Keratinocyte (primary cell): ENCODE measurements at regions not wholly inside any gene's neighbourhood (a gene's known extent, or its start where the extent isn't known, plus 50 kb on each side); places are given as distances from the start of the nearest gene placed in this dataset.

Experiments used
- DNase-seq: peaks from one replicate; pipeline ENCODE4 v3.0.0-alpha.2; 2011; ENCODE audit warnings: low read depth, missing footprints, low spot score
- FAIRE-seq: peaks from 2 replicates; lab custom pipeline; 2011; peaks lifted over from hg19 to GRCh38; lab: Jason Lieb, UNC
- H2AFZ ChIP-seq: 2 replicates; pipeline ENCODE4 v1.6.0; 2012; ENCODE audit warnings: low read length, control low read depth, inconsistent platforms; ENCODE audit not compliant: control insufficient read depth
- H3K27ac ChIP-seq: 2 replicates; pipeline ENCODE4 v1.5.1; 2011; ENCODE audit warnings: low read length; ENCODE audit not compliant: control insufficient read depth, insufficient read depth
- H3K27me3 ChIP-seq: 3 replicates; pipeline ENCODE4 v1.6.0; 2011; ENCODE audit warnings: low read length; ENCODE audit not compliant: control insufficient read depth, insufficient read depth; ENCODE audit errors: extremely low read depth
- H3K36me3 ChIP-seq, 2 experiments: 2 replicates in 1 of 2; 3 replicates in 1 of 2; pipeline ENCODE4 v1.5.1; 2011; ENCODE audit warnings: low read length in 2 of 2, mild to moderate bottlenecking in 1 of 2; ENCODE audit not compliant: control insufficient read depth in 2 of 2, insufficient read depth in 2 of 2; ENCODE audit errors: extremely low read depth in 1 of 2
- H3K4me1 ChIP-seq: 3 replicates; pipeline ENCODE4 v1.5.1; 2011; ENCODE audit warnings: low read length; ENCODE audit not compliant: control insufficient read depth, insufficient read depth; ENCODE audit errors: extremely low read depth
- H3K4me2 ChIP-seq: 3 replicates; pipeline ENCODE4 v1.6.0; 2011; ENCODE audit warnings: low read depth, low read length; ENCODE audit not compliant: control insufficient read depth, insufficient read depth; ENCODE audit errors: extremely low read depth
- H3K4me3 ChIP-seq, 3 experiments: fragments of 200-600 bp in 1 of 3; sonication (generic) in 1 of 3; 2 replicates in 2 of 3; 3 replicates in 1 of 3; pipeline ENCODE4 v1.5.1; 2011 to 2016; ENCODE audit warnings: low read length in 3 of 3, mild to moderate bottlenecking in 3 of 3, control low read depth in 2 of 3, inconsistent platforms in 1 of 3, low read depth in 1 of 3, mixed read lengths in 1 of 3, mixed run types in 1 of 3, moderate library complexity in 1 of 3; ENCODE audit not compliant: control insufficient read depth in 2 of 3, insufficient read depth in 2 of 3; ENCODE audit errors: extremely low read depth in 1 of 3
- H3K79me2 ChIP-seq: 2 replicates; pipeline ENCODE4 v1.6.0; 2012; ENCODE audit warnings: low read length; ENCODE audit not compliant: control insufficient read depth, insufficient read depth
- H3K9ac ChIP-seq: 3 replicates; pipeline ENCODE4 v1.6.0; 2011; ENCODE audit warnings: low read length; ENCODE audit not compliant: control insufficient read depth, insufficient read depth; ENCODE audit errors: extremely low read depth
- H3K9me1 ChIP-seq: 3 replicates; pipeline ENCODE4 v1.6.0; 2011; ENCODE audit warnings: low read length; ENCODE audit not compliant: control insufficient read depth, insufficient read depth; ENCODE audit errors: extremely low read depth
- H3K9me3 ChIP-seq: 2 replicates; pipeline ENCODE4 v1.5.1; 2012; ENCODE audit warnings: low read depth, low read length; ENCODE audit not compliant: control insufficient read depth
- H4K20me1 ChIP-seq: 3 replicates; pipeline ENCODE4 v1.6.0; 2011; ENCODE audit warnings: low read length; ENCODE audit not compliant: control insufficient read depth, insufficient read depth; ENCODE audit errors: extremely low read depth
- CTCF ChIP-seq, 3 experiments: IDR thresholded peaks in 1 of 3; conservative IDR thresholded peaks in 1 of 3; optimal IDR thresholded peaks in 1 of 3; 2 replicates in 2 of 3; 3 replicates in 1 of 3; pipeline versions ENCODE3 to v1.5.1; 2011; ENCODE audit warnings: low read length in 3 of 3, mild to moderate bottlenecking in 3 of 3, moderate library complexity in 2 of 3, control low read depth in 1 of 3, inconsistent platforms in 1 of 3; ENCODE audit not compliant: insufficient read depth in 2 of 3; ENCODE audit errors: extremely low read depth in 1 of 3
- EZH2 ChIP-seq: IDR thresholded peaks from one replicate; pipeline ENCODE4 v1.6.1; 2012; ENCODE audit warnings: inconsistent platforms, mild to moderate bottlenecking, low read length, moderate library complexity
- dilution Hi-C: fragments of 300-500 bp; cut with MboI; formaldehyde crosslinking; loops from one replicate; pipeline ENCODE4 v1.7.0; 2020; ENCODE audit warnings: low sequenced_read_pairs; ENCODE audit not compliant: extremely low pct_ligation_motif_present

- no peaks in the 10 kb centered on the region for H3K4me1 ChIP-seq
- H3K9me3 ChIP-seq = peaks cover 2% of the 10 kb centered on the region
- no peak overlapping the region for H3K27ac ChIP-seq
- H4K20me1 ChIP-seq = no peaks in the 10 kb centered on the region
- H2AFZ ChIP-seq = no peak overlapping the region
- H3K4me2 ChIP-seq = no peak overlapping the region
- no peaks in the 10 kb centered on the region for H3K9me1 ChIP-seq
- TF ChIP-seq EZH2 (no peak), CTCF (optimal IDR thresholded peaks at IDR 0.05 in 1 of 3, IDR thresholded peaks at IDR 0.05 in 1 of 3, conservative IDR thresholded peaks at IDR 0.05 in 1 of 3; ENCODE audit: extremely low read depth in 1 of 3, insufficient read depth in 2 of 3, low read length in 3 of 3) (no peak)
- no peak overlapping the region for H3K4me3 ChIP-seq
- no peak for FAIRE-seq
- no peaks in the 10 kb centered on the region for H3K27me3 ChIP-seq
- no peak overlapping the region for H3K9ac ChIP-seq
- DNase-seq = no peak
- no peaks in the 10 kb centered on the region for H3K79me2 ChIP-seq
- no peaks in the 10 kb centered on the region for H3K36me3 ChIP-seq
- dilution Hi-C loops = no loop called here
Observed at GRCh38 chr16:76835779-76836300, 355.1 kb upstream of the MON1B start.

- Histone ChIP-seq H3K4me2 (no peak overlapping the region), H4K20me1 (no peaks in the 10 kb centered on the region), H3K36me3 (no peaks in the 10 kb centered on the region), H3K9ac (no peak overlapping the region), H2AFZ (no peak overlapping the region), H3K4me3 (no peak overlapping the region), H3K4me1 (no peaks in the 10 kb centered on the region), H3K9me1 (no peaks in the 10 kb centered on the region), H3K9me3 (peaks cover under 1% of the 10 kb centered on the region), H3K27ac (no peak overlapping the region), H3K79me2 (no peaks in the 10 kb centered on the region), H3K27me3 (no peaks in the 10 kb centered on the region)
- dilution Hi-C loops = no loop called here
- TF ChIP-seq EZH2 = no peak
- no peak for TF ChIP-seq CTCF (optimal IDR thresholded peaks at IDR 0.05 in 1 of 3, IDR thresholded peaks at IDR 0.05 in 1 of 3, conservative IDR thresholded peaks at IDR 0.05 in 1 of 3; ENCODE audit: extremely low read depth in 1 of 3, insufficient read depth in 2 of 3, low read length in 3 of 3)
- FAIRE-seq (no peak), DNase-seq (no peak)
Observed at GRCh38 chr16:76837872-76838271, 353.1 kb upstream of the MON1B start.
